SK-N-SH (cell line): ENCODE measurements at regions not wholly inside any gene's neighbourhood (a gene's known extent, or its start where the extent isn't known, plus 50 kb on each side); places are given as distances from the start of the nearest gene placed in this dataset.

Experiments
- CTCF ChIA-PET: fragments of 300-600, 350-600 bp; formaldehyde crosslinking; extraction: SDS; loops from one replicate; lab custom pipeline; 2021; lab: Yijun Ruan, JAX
- POLR2A ChIA-PET: fragments of 350-600 bp; sonication (Branson Sonifier 250); formaldehyde crosslinking; extraction: SDS; loops from one replicate; lab custom pipeline; 2020; ENCODE audit warnings: antibody characterized with exemption, inconsistent platforms; lab: Yijun Ruan, JAX
- DNase-seq: peaks from one replicate; pipeline ENCODE4 v3.0.0; 2012
- H2AFZ ChIP-seq: fragments of 200-600 bp; sonication (generic); 2 replicates; pipeline ENCODE4 v1.8.1; 2016; ENCODE audit warnings: antibody characterized with exemption, mild to moderate bottlenecking, low read depth
- H3F3A ChIP-seq: fragments of 200-600 bp; sonication (generic); replicated peaks from 2 replicates; pipeline ENCODE3; 2016; ENCODE audit warnings: antibody characterized with exemption, mild to moderate bottlenecking; ENCODE audit not compliant: insufficient read depth
- H3K27ac ChIP-seq, 2 experiments: fragments of 200-500 bp in 1 of 2; fragments of 200-600 bp in 1 of 2; sonication (Bioruptor generic) in 1 of 2; sonication (generic), shearing (Covaris generic) in 1 of 2; 2 replicates each; pipeline versions ENCODE4 v1.5.1 to v1.6.1; 2014 to 2016; ENCODE audit warnings: low read depth in 2 of 2, inconsistent platforms in 1 of 2, low read length in 1 of 2, mild to moderate bottlenecking in 1 of 2, mixed read lengths in 1 of 2
- H3K27me3 ChIP-seq: fragments of 200-600 bp; sonication (generic), shearing (Covaris generic); 2 replicates; pipeline ENCODE4 v1.6.1; 2016; ENCODE audit warnings: mixed run types; ENCODE audit not compliant: insufficient read depth
- H3K36me3 ChIP-seq, 2 experiments: fragments of 200-500 bp in 1 of 2; fragments of 200-600 bp in 1 of 2; sonication (Bioruptor generic) in 1 of 2; sonication (generic) in 1 of 2; replicated peaks in 1 of 2; 2 replicates each; pipeline versions ENCODE3 to v1.5.1; 2014 to 2016; ENCODE audit warnings: low read length in 1 of 2, mild to moderate bottlenecking in 1 of 2; ENCODE audit not compliant: insufficient read depth in 2 of 2, control insufficient read depth in 1 of 2
- H3K4me1 ChIP-seq, 2 experiments: fragments of 200-500 bp in 1 of 2; fragments of 200-600 bp in 1 of 2; sonication (Bioruptor generic) in 1 of 2; sonication (generic), shearing (Covaris generic) in 1 of 2; 2 replicates each; pipeline versions ENCODE4 v1.5.1 to v1.6.1; 2014 to 2016; ENCODE audit warnings: low read depth in 1 of 2, low read length in 1 of 2, mixed run types in 1 of 2; ENCODE audit not compliant: insufficient read depth in 2 of 2, control insufficient read depth in 1 of 2
- H3K4me2 ChIP-seq: fragments of 200-600 bp; sonication (generic), shearing (Covaris generic); 2 replicates; pipeline ENCODE4 v1.6.1; 2017; ENCODE audit warnings: mixed run types
- H3K4me3 ChIP-seq, 2 experiments: fragments of 200-500 bp in 1 of 2; fragments of 200-600 bp in 1 of 2; sonication (Bioruptor generic) in 1 of 2; sonication (generic), shearing (Covaris generic) in 1 of 2; 2 replicates each; pipeline versions ENCODE4 v1.5.1 to v1.8.1; 2014 to 2016; ENCODE audit warnings: low read depth in 2 of 2, inconsistent platforms in 1 of 2, low read length in 1 of 2, mild to moderate bottlenecking in 1 of 2, mixed read lengths in 1 of 2, moderate library complexity in 1 of 2
- H3K79me2 ChIP-seq: fragments of 200-600 bp; sonication (generic); 2 replicates; pipeline ENCODE4 v1.8.1; 2017; ENCODE audit warnings: mild to moderate bottlenecking; ENCODE audit not compliant: insufficient read depth
- H3K9ac ChIP-seq: fragments of 200-600 bp; sonication (generic); 2 replicates; pipeline ENCODE4 v1.6.1; 2017; ENCODE audit warnings: mixed run types
- H3K9me2 ChIP-seq: fragments of 200-600 bp; sonication (generic); 2 replicates; pipeline ENCODE4 v1.6.1; 2017; ENCODE audit warnings: mixed run types
- H3K9me3 ChIP-seq: fragments of 200-600 bp; sonication (generic); 2 replicates; pipeline ENCODE4 v1.6.1; 2017; ENCODE audit warnings: mixed run types, mild to moderate bottlenecking, moderate library complexity
- H4K20me1 ChIP-seq: fragments of 200-600 bp; sonication (generic); 2 replicates; pipeline ENCODE4 v1.6.1; 2017; ENCODE audit warnings: mild to moderate bottlenecking, mixed run types; ENCODE audit not compliant: insufficient read depth
- CHD2 ChIP-seq: fragments of 150-350 bp; IDR thresholded peaks from 2 replicates; pipeline ENCODE4 v1.6.1; 2018; ENCODE audit warnings: low read length; ENCODE audit not compliant: partially characterized antibody
- CTCF ChIP-seq: fragments of 200-600 bp; sonication (generic); IDR thresholded peaks from 2 replicates; pipeline ENCODE4 v1.6.1; 2017; ENCODE audit warnings: antibody characterized with exemption, mild to moderate bottlenecking, moderate library complexity
- ELF1 ChIP-seq: IDR thresholded peaks from 2 replicates; pipeline ENCODE4 v1.4.0; 2012
- EZH2phosphoT487 ChIP-seq: fragments of 200-600 bp; sonication (generic); IDR thresholded peaks from 2 replicates; pipeline ENCODE4 v1.6.1; 2017; ENCODE audit warnings: low read depth, mixed run types, mild to moderate bottlenecking, antibody characterized with exemption, moderate library complexity, borderline replicate concordance
- FOSL2 ChIP-seq: IDR thresholded peaks from 2 replicates; pipeline ENCODE4 v1.4.0; 2012; ENCODE audit warnings: low read depth, mild to moderate bottlenecking, moderate library complexity, borderline replicate concordance
- FOXJ3 ChIP-seq: sonication (generic); formaldehyde crosslinking; IDR thresholded peaks from 2 replicates; pipeline ENCODE4 v1.5.1; 2020; ENCODE audit warnings: mild to moderate bottlenecking, missing genetic modification reagents
- FOXM1 ChIP-seq: IDR thresholded peaks from 2 replicates; pipeline ENCODE4 v1.4.0; 2012; ENCODE audit warnings: low read depth, mild to moderate bottlenecking
- GABPA ChIP-seq: IDR thresholded peaks from 2 replicates; pipeline ENCODE4 v1.4.0; 2012; ENCODE audit warnings: low read depth, mild to moderate bottlenecking
- MAX ChIP-seq: IDR thresholded peaks from 2 replicates; pipeline ENCODE4 v1.4.0; 2012; ENCODE audit warnings: low read depth
- MEF2A ChIP-seq: IDR thresholded peaks from 2 replicates; pipeline ENCODE4 v1.4.0; 2012; ENCODE audit warnings: low read depth, borderline replicate concordance
- MXI1 ChIP-seq: IDR thresholded peaks from 2 replicates; pipeline ENCODE4 v1.6.1; 2012; ENCODE audit warnings: mild to moderate bottlenecking, low read depth, low read length, improper control_type of control experiment
- POLR2AphosphoS5 ChIP-seq: IDR thresholded peaks from 2 replicates; pipeline ENCODE4 v1.6.1; 2012; ENCODE audit warnings: low read depth, low read length
- RAD21 ChIP-seq: IDR thresholded peaks from 2 replicates; pipeline ENCODE4 v1.6.1; 2012; ENCODE audit warnings: mild to moderate bottlenecking, low read length
- RCOR1 ChIP-seq: fragments of 150-350 bp; IDR thresholded peaks from 2 replicates; pipeline ENCODE4 v1.6.1; 2017; ENCODE audit warnings: antibody characterized with exemption, low read length
- REST ChIP-seq: IDR thresholded peaks from 2 replicates; pipeline ENCODE4 v1.6.1; 2012; ENCODE audit warnings: mild to moderate bottlenecking, low read depth, low read length, moderate library complexity
- SIN3A ChIP-seq: IDR thresholded peaks from 2 replicates; pipeline ENCODE4 v1.6.1; 2012; ENCODE audit warnings: low read depth, mild to moderate bottlenecking, low read length, moderate library complexity, borderline replicate concordance
- SMC3 ChIP-seq: IDR thresholded peaks from 2 replicates; pipeline ENCODE4 v1.6.1; 2012; ENCODE audit warnings: low read depth, low read length, improper control_type of control experiment
- TCF12 ChIP-seq: IDR thresholded peaks from 2 replicates; pipeline ENCODE4 v1.4.0; 2012
- USF1 ChIP-seq: IDR thresholded peaks from 2 replicates; pipeline ENCODE4 v1.4.0; 2012; ENCODE audit warnings: low read depth, borderline replicate concordance
- YY1 ChIP-seq: IDR thresholded peaks from 2 replicates; pipeline ENCODE4 v1.4.0; 2012; ENCODE audit warnings: low read depth, mild to moderate bottlenecking
- WGBS: methylation state at CpG from one replicate; pipeline ENCODE4 v1.1.6; 2017; ENCODE audit warnings: low lambda C conversion rate; 5-methylcytosine and 5-hydroxymethylcytosine counted together

GRCh38 chr5:108661590-108662219, 86.0 kb upstream of the FER start:
- POLR2A ChIA-PET = interaction anchor here (0.6 kb wide), 1 partner anchor 60 kb away, joined by 4 read pairs; no protein-coding TSS in a partner anchor
- no peak overlapping the region for H3K9ac ChIP-seq
- H3K4me2 ChIP-seq = no peak overlapping the region
- no peaks in the 10 kb centered on the region for H3K4me1 ChIP-seq
- no peak overlapping the region for H3K4me3 ChIP-seq
- H2AFZ ChIP-seq = no peak overlapping the region
- TF ChIP-seq SIN3A (no peak), MEF2A (no peak), CHD2 (no peak), RAD21 (no peak), RCOR1 (no peak), MAX (no peak), MXI1 (no peak), CTCF (no peak), SMC3 (no peak), USF1 (no peak), ELF1 (no peak)
- no peaks in the 10 kb centered on the region for H3K36me3 ChIP-seq
- DNase-seq = no peak
- no peaks in the 10 kb centered on the region for H3K9me2 ChIP-seq
- H4K20me1 ChIP-seq = no peaks in the 10 kb centered on the region
- no peaks in the 10 kb centered on the region for H3K79me2 ChIP-seq
- 56% methylated on average over 3 of the region's 3 CpGs for whole genome bisulfite sequencing
- H3K27ac ChIP-seq = no peak overlapping the region
- no peaks in the 10 kb centered on the region for H3K27me3 ChIP-seq
- H3F3A ChIP-seq = no peaks in the 10 kb centered on the region
- CTCF ChIA-PET = interaction anchor here (1.1 to 2.1 kb wide), 2 partner anchors 18 to 19 kb away, joined by 3 to 13 read pairs; no protein-coding TSS in a partner anchor
- H3K9me3 ChIP-seq = no peaks in the 10 kb centered on the region

- H3K79me2 ChIP-seq = no peaks in the 10 kb centered on the region
- no peak overlapping the region for H3K27ac ChIP-seq
- POLR2A ChIA-PET = no interaction called here
- H4K20me1 ChIP-seq = no peaks in the 10 kb centered on the region
- 89% methylated on average over 1 of the region's 1 CpG for WGBS
- H3K27me3 ChIP-seq = no peaks in the 10 kb centered on the region
- no peak overlapping the region for H3K9ac ChIP-seq
- H3K9me2 ChIP-seq = no peaks in the 10 kb centered on the region
- no peaks in the 10 kb centered on the region for H3F3A ChIP-seq
- H2AFZ ChIP-seq = no peak overlapping the region
- no peak overlapping the region for H3K4me2 ChIP-seq
- H3K9me3 ChIP-seq = no peaks in the 10 kb centered on the region
- no peak for DNase-seq
- no peak overlapping the region for H3K4me3 ChIP-seq
- no peaks in the 10 kb centered on the region for H3K4me1 ChIP-seq
- CTCF ChIA-PET = interaction anchor here (1.1 kb wide), 1 partner anchor 19 kb away, joined by 3 read pairs; no protein-coding TSS in a partner anchor
- no peaks in the 10 kb centered on the region for H3K36me3 ChIP-seq
- TF ChIP-seq YY1 (no peak), FOXM1 (no peak), REST (no peak), RCOR1 (no peak), POLR2AphosphoS5 (no peak), GABPA (no peak), TCF12 (no peak), MXI1 (no peak), FOSL2 (no peak), FOXJ3 (no peak), USF1 (no peak), EZH2phosphoT487 (no peak)
These were observed 86.7 kb upstream of the FER start for GRCh38 chr5:108661024-108661423.
